ENCODE measurements at regions not wholly inside any gene's neighbourhood (a gene's known extent, or its start where the extent isn't known, plus 50 kb on each side); places are given as distances from the start of the nearest gene placed in this dataset.

- no peak overlapping the region for H3K27ac ChIP-seq
- H3K36me3 ChIP-seq, result no peaks in the 10 kb centered on the region
- TF ChIP-seq POLR2A (IDR thresholded peaks at IDR 0.05), result no peak
- no peak for TF ChIP-seq CTCF (IDR thresholded peaks at IDR 0.05)
- no peak overlapping the region for H3K4me3 ChIP-seq
- no peaks in the 10 kb centered on the region for H3K27me3 ChIP-seq
- no peak for DNase-seq
- H3K9me3 ChIP-seq, result peaks cover 0 to 3% (median 0%) of the 10 kb centered on the region in 4 donors
- H3K4me1 ChIP-seq, result no peaks in the 10 kb centered on the region
These were observed 165.3 kb downstream of the ZNF608 start for GRCh38 chr5:124580925-124581737.

- H3K9me3 ChIP-seq, result peaks cover 0 to 3% (median 0%) of the 10 kb centered on the region in 4 donors
- no peaks in the 10 kb centered on the region for H3K27me3 ChIP-seq
- no peak for DNase-seq
- H3K27ac ChIP-seq, result no peak overlapping the region
- H3K4me3 ChIP-seq, result no peak overlapping the region
- no peak for TF ChIP-seq POLR2A (IDR thresholded peaks at IDR 0.05)
- no peak for TF ChIP-seq CTCF (IDR thresholded peaks at IDR 0.05)
- no peaks in the 10 kb centered on the region for H3K4me1 ChIP-seq
- H3K36me3 ChIP-seq, result no peaks in the 10 kb centered on the region
These were observed 165.9 kb downstream of the ZNF608 start for GRCh38 chr5:124580512-124580911.

- peak in 1 of 3 donors; percentile 23 for DNase-seq
- Histone ChIP-seq H3K4me3 (no peak overlapping the region), H3K27me3 (no peaks in the 10 kb centered on the region), H3K4me1 (no peaks in the 10 kb centered on the region), H3K9me3 (no peaks in the 10 kb centered on the region), H3K36me3 (no peaks in the 10 kb centered on the region), H3K27ac (no peak overlapping the region)
- TF ChIP-seq POLR2A (IDR thresholded peaks at IDR 0.05), result no peak
These were observed 169.5 kb downstream of the ZNF608 start for GRCh38 chr5:124576848-124577409.

- Histone ChIP-seq H3K4me1 (no peaks in the 10 kb centered on the region), H3K27me3 (no peaks in the 10 kb centered on the region), H3K4me3 (no peak overlapping the region), H3K27ac (no peak overlapping the region), H3K36me3 (no peaks in the 10 kb centered on the region), H3K9me3 (no peaks in the 10 kb centered on the region)
- TF ChIP-seq POLR2A (IDR thresholded peaks at IDR 0.05) (no peak), CTCF (IDR thresholded peaks at IDR 0.05) (no peak)
- DNase-seq, result no peak
These were observed 170.7 kb downstream of the ZNF608 start for GRCh38 chr5:124575725-124576124.

- H3K27me3 ChIP-seq, result no peaks in the 10 kb centered on the region
- H3K27ac ChIP-seq, result no peak overlapping the region
- no peak overlapping the region for H3K4me3 ChIP-seq
- DNase-seq, result no peak
- H3K4me1 ChIP-seq, result no peaks in the 10 kb centered on the region
- no peak for TF ChIP-seq CTCF (IDR thresholded peaks at IDR 0.05)
- no peak for TF ChIP-seq POLR2A (IDR thresholded peaks at IDR 0.05)
- no peaks in the 10 kb centered on the region for H3K36me3 ChIP-seq
- no peaks in the 10 kb centered on the region for H3K9me3 ChIP-seq
These were observed 171.7 kb downstream of the ZNF608 start for GRCh38 chr5:124574521-124575436.
